ENCODE measurements at regions not wholly inside any gene's neighbourhood (a gene's known extent, or its start where the extent isn't known, plus 50 kb on each side); places are given as distances from the start of the nearest gene placed in this dataset.

DNA sequence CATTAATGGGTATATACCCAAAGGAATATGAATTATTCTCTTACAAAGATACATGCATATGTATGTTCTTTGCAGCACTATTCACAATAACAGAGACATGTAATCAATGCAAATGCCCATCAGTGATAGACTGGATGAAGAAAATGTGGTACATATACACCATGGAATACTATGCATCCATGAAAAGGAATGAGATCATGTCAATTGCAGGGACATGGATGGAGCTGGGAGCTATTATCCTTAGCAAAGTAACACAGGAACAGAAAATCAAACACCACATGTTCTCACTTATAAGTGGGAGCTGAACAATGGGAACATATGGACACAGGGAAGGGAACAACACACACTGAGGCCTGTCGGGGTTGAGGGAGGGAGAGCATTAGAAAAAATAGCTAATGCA is 141.1 kb upstream of the HS3ST4 start:
- TF ChIP-seq TAF1 (IDR thresholded peaks at IDR 0.05; ENCODE audit: borderline replicate concordance, low read depth, low read length) (no peak), POLR2A (IDR thresholded peaks at IDR 0.05; ENCODE audit: low read depth, low read length) (no peak), POLR2AphosphoS5 (IDR thresholded peaks at IDR 0.05; ENCODE audit: low read depth, low read length) (no peak)
